ENCODE measurements at regions not wholly inside any gene's neighbourhood (a gene's known extent, or its start where the extent isn't known, plus 50 kb on each side); places are given as distances from the start of the nearest gene placed in this dataset.

GRCh38 chr9:90078988-90079421 lies 474.2 kb downstream of the GADD45G start:
- no peak overlapping the region for H3K4me3 Mint-ChIP-seq (ENCODE audit: unreplicated experiment)
- H3K27me3 Mint-ChIP-seq (ENCODE audit: unreplicated experiment), result peaks cover 23% of the 10 kb centered on the region
- DNase-seq (ENCODE audit: extremely low spot score, unreplicated experiment), result peak; percentile 42
- no peaks in the 10 kb centered on the region for H3K4me1 Mint-ChIP-seq (ENCODE audit: unreplicated experiment)
- TF ChIP-seq CTCF (IDR thresholded peaks at IDR 0.05), result no peak
- H3K36me3 Mint-ChIP-seq (ENCODE audit: unreplicated experiment), result no peaks in the 10 kb centered on the region
- H3K27ac Mint-ChIP-seq (ENCODE audit: unreplicated experiment), result no peak overlapping the region
- H3K9me3 Mint-ChIP-seq (ENCODE audit: unreplicated experiment), result no peaks in the 10 kb centered on the region

GRCh38 chr9:90085633-90086032 lies 480.8 kb downstream of the GADD45G start:
- H3K9me3 Mint-ChIP-seq (ENCODE audit: unreplicated experiment), result no peaks in the 10 kb centered on the region
- H3K27ac Mint-ChIP-seq (ENCODE audit: unreplicated experiment), result no peak overlapping the region
- TF ChIP-seq CTCF (IDR thresholded peaks at IDR 0.05), result no peak
- H3K27me3 Mint-ChIP-seq (ENCODE audit: unreplicated experiment), result peaks cover 5% of the 10 kb centered on the region
- no peaks in the 10 kb centered on the region for H3K4me1 Mint-ChIP-seq (ENCODE audit: unreplicated experiment)
- no peak overlapping the region for H3K4me3 Mint-ChIP-seq (ENCODE audit: unreplicated experiment)
- no peak for DNase-seq (ENCODE audit: extremely low spot score, unreplicated experiment)
- H3K36me3 Mint-ChIP-seq (ENCODE audit: unreplicated experiment), result no peaks in the 10 kb centered on the region

- DNase-seq (ENCODE audit: extremely low spot score, unreplicated experiment), result no peak
- Mint-ChIP-seq H3K4me3 (ENCODE audit: unreplicated experiment) (no peak overlapping the region), H3K27ac (ENCODE audit: unreplicated experiment) (no peak overlapping the region), H3K9me3 (ENCODE audit: unreplicated experiment) (no peaks in the 10 kb centered on the region), H3K27me3 (ENCODE audit: unreplicated experiment) (peaks cover 5% of the 10 kb centered on the region), H3K36me3 (ENCODE audit: unreplicated experiment) (no peaks in the 10 kb centered on the region), H3K4me1 (ENCODE audit: unreplicated experiment) (no peaks in the 10 kb centered on the region)
- TF ChIP-seq CTCF (IDR thresholded peaks at IDR 0.05), result no peak
Observed at GRCh38 chr9:90086101-90086511, 481.3 kb downstream of the GADD45G start.

- no peak for TF ChIP-seq CTCF (IDR thresholded peaks at IDR 0.05)
- H3K4me1 Mint-ChIP-seq (ENCODE audit: unreplicated experiment), result no peaks in the 10 kb centered on the region
- H3K9me3 Mint-ChIP-seq (ENCODE audit: unreplicated experiment), result no peaks in the 10 kb centered on the region
- no peak overlapping the region for H3K4me3 Mint-ChIP-seq (ENCODE audit: unreplicated experiment)
- H3K36me3 Mint-ChIP-seq (ENCODE audit: unreplicated experiment), result no peaks in the 10 kb centered on the region
- H3K27me3 Mint-ChIP-seq (ENCODE audit: unreplicated experiment), result peaks cover 7% of the 10 kb centered on the region
- DNase-seq (ENCODE audit: extremely low spot score, unreplicated experiment), result no peak
- H3K27ac Mint-ChIP-seq (ENCODE audit: unreplicated experiment), result no peak overlapping the region
Observed at GRCh38 chr9:90088434-90088833, 483.6 kb downstream of the GADD45G start.

GRCh38 chr9:90088856-90089255 lies 484.0 kb downstream of the GADD45G start:
- H3K27me3 Mint-ChIP-seq (ENCODE audit: unreplicated experiment), result peaks cover 11% of the 10 kb centered on the region
- DNase-seq (ENCODE audit: extremely low spot score, unreplicated experiment), result no peak
- no peak for TF ChIP-seq CTCF (IDR thresholded peaks at IDR 0.05)
- no peak overlapping the region for H3K4me3 Mint-ChIP-seq (ENCODE audit: unreplicated experiment)
- no peaks in the 10 kb centered on the region for H3K9me3 Mint-ChIP-seq (ENCODE audit: unreplicated experiment)
- H3K27ac Mint-ChIP-seq (ENCODE audit: unreplicated experiment), result no peak overlapping the region
- H3K36me3 Mint-ChIP-seq (ENCODE audit: unreplicated experiment), result no peaks in the 10 kb centered on the region
- H3K4me1 Mint-ChIP-seq (ENCODE audit: unreplicated experiment), result no peaks in the 10 kb centered on the region
